HEK293 (cell line): ENCODE measurements at regions not wholly inside any gene's neighbourhood (a gene's known extent, or its start where the extent isn't known, plus 50 kb on each side); places are given as distances from the start of the nearest gene placed in this dataset.
A peak's percentile ranks its signal among the peaks of the same experiment; 100 is the strongest.

ENCODE experiments used
- CTCF ChIA-PET: fragments of 350-600 bp; formaldehyde crosslinking; extraction: SDS; loops from one replicate; lab custom pipeline; 2021; ENCODE audit warnings: antibody characterized with exemption; lab: Yijun Ruan, JAX
- POLR2A ChIA-PET: fragments of 300-600 bp; formaldehyde crosslinking; extraction: SDS; loops from one replicate; lab custom pipeline; 2020; ENCODE audit warnings: antibody characterized with exemption, inconsistent platforms; lab: Yijun Ruan, JAX
- H3K27ac ChIP-seq: fragments of 200-500 bp; sonication (Bioruptor generic); 2 replicates; pipeline ENCODE4 v1.5.1; 2014; ENCODE audit warnings: low read depth, low read length, control low read depth, inconsistent platforms; ENCODE audit errors: extremely low read depth
- H3K36me3 ChIP-seq, 2 experiments: fragments of 200-500 bp in 1 of 2; sonication (Bioruptor generic) in 1 of 2; 1 replicate in 1 of 2; 2 replicates in 1 of 2; pipeline ENCODE4 v1.5.1; 2014 to 2017; ENCODE audit warnings: inconsistent platforms in 2 of 2, low read length in 2 of 2; ENCODE audit not compliant: control insufficient read depth in 2 of 2, insufficient read depth in 1 of 2
- H3K4me1 ChIP-seq: fragments of 200-500 bp; sonication (Bioruptor generic); 2 replicates; pipeline ENCODE4 v1.5.1; 2014; ENCODE audit warnings: mild to moderate bottlenecking, low read length, inconsistent platforms; ENCODE audit not compliant: control insufficient read depth, insufficient read depth
- H3K4me3 ChIP-seq: 2 replicates; pipeline ENCODE4 v1.5.1; 2011; ENCODE audit warnings: low read depth, mild to moderate bottlenecking, control low read depth, low read length, moderate library complexity
- H3K9me3 ChIP-seq: fragments of 200-500 bp; sonication (Bioruptor generic); 2 replicates; pipeline ENCODE4 v1.5.1; 2014; ENCODE audit warnings: low read depth, low read length, inconsistent platforms; ENCODE audit not compliant: control insufficient read depth, insufficient read depth
- EGR2 ChIP-seq: fragments of 450-650 bp; formaldehyde crosslinking; IDR thresholded peaks from 2 replicates; pipeline ENCODE4 v1.5.1; 2016; ENCODE audit warnings: low read depth, missing biosample characterization, missing genetic modification characterization
- FEZF1 ChIP-seq: fragments of 450-650 bp; formaldehyde crosslinking; IDR thresholded peaks from 2 replicates; pipeline ENCODE4 v1.5.1; 2016; ENCODE audit warnings: missing biosample characterization, missing genetic modification characterization
- MYNN ChIP-seq: fragments of 450-650 bp; formaldehyde crosslinking; IDR thresholded peaks from 2 replicates; pipeline ENCODE4 v1.5.1; 2016; ENCODE audit warnings: missing biosample characterization, missing genetic modification characterization, borderline replicate concordance
- PRDM1 ChIP-seq: fragments of 450-650 bp; formaldehyde crosslinking; IDR thresholded peaks from 2 replicates; pipeline ENCODE4; 2016; ENCODE audit warnings: missing biosample characterization, missing genetic modification characterization
- SP3 ChIP-seq: fragments of 450-650 bp; formaldehyde crosslinking; IDR thresholded peaks from 2 replicates; pipeline ENCODE4 v1.5.1; 2016; ENCODE audit warnings: missing biosample characterization, missing genetic modification characterization
- ZBTB17 ChIP-seq: fragments of 450-650 bp; formaldehyde crosslinking; IDR thresholded peaks from 2 replicates; pipeline ENCODE4 v1.5.1; 2016; ENCODE audit warnings: missing biosample characterization, missing genetic modification characterization
- ZBTB26 ChIP-seq: fragments of 450-650 bp; formaldehyde crosslinking; optimal IDR thresholded peaks from 2 replicates; pipeline ENCODE3; 2016; ENCODE audit warnings: missing biosample characterization, mild to moderate bottlenecking, missing genetic modification characterization
- ZEB2 ChIP-seq: fragments of 450-650 bp; formaldehyde crosslinking; IDR thresholded peaks from 2 replicates; pipeline ENCODE4 v1.5.1; 2016; ENCODE audit warnings: missing biosample characterization, missing genetic modification characterization
- ZNF248 ChIP-seq: fragments of 450-650 bp; formaldehyde crosslinking; IDR thresholded peaks from 2 replicates; pipeline ENCODE4 v1.5.1; 2017; ENCODE audit warnings: missing biosample characterization, missing genetic modification characterization
- ZNF324 ChIP-seq: fragments of 450-650 bp; formaldehyde crosslinking; IDR thresholded peaks from 2 replicates; pipeline ENCODE4 v1.5.1; 2016; ENCODE audit warnings: missing biosample characterization, missing genetic modification characterization
- ZNF366 ChIP-seq: fragments of 450-650 bp; formaldehyde crosslinking; conservative IDR thresholded peaks from 2 replicates; pipeline ENCODE4 v1.5.1; 2016; ENCODE audit warnings: missing biosample characterization, missing genetic modification characterization
- ZNF37A ChIP-seq: fragments of 450-650 bp; IDR thresholded peaks from 2 replicates; pipeline ENCODE4 v1.5.1; 2018; ENCODE audit warnings: missing biosample characterization, missing genetic modification characterization
- ZNF423 ChIP-seq: fragments of 450-650 bp; formaldehyde crosslinking; IDR thresholded peaks from 2 replicates; pipeline ENCODE4 v1.5.1; 2016; ENCODE audit warnings: missing biosample characterization, missing genetic modification characterization
- ZNF514 ChIP-seq: fragments of 450-650 bp; formaldehyde crosslinking; IDR thresholded peaks from 2 replicates; pipeline ENCODE4 v1.5.1; 2016; ENCODE audit warnings: missing biosample characterization, missing genetic modification characterization
- ZNF521 ChIP-seq: fragments of 450-650 bp; formaldehyde crosslinking; IDR thresholded peaks from 2 replicates; pipeline ENCODE4 v1.5.1; 2017; ENCODE audit warnings: missing biosample characterization, mild to moderate bottlenecking, missing genetic modification characterization
- ZNF747 ChIP-seq: fragments of 450-650 bp; formaldehyde crosslinking; IDR thresholded peaks from 2 replicates; pipeline ENCODE4 v1.5.1; 2016; ENCODE audit warnings: missing biosample characterization, missing genetic modification characterization
- ZNF776 ChIP-seq: fragments of 450-650 bp; formaldehyde crosslinking; IDR thresholded peaks from 2 replicates; pipeline ENCODE4 v1.5.0; 2017; ENCODE audit warnings: missing biosample characterization, missing genetic modification characterization, borderline replicate concordance
- TF ChIP-seq, protein P1 (sequence below): sonication (generic); formaldehyde crosslinking; IDR thresholded peaks from 2 replicates; pipeline ENCODE4 v1.8.1; 2022; ENCODE audit warnings: mild to moderate bottlenecking, moderate library complexity, missing genetic modification reagents
- TF ChIP-seq, protein P2 (sequence below): fragments of 450-650 bp; formaldehyde crosslinking; conservative IDR thresholded peaks from 2 replicates; pipeline ENCODE4 v1.5.1; 2016; ENCODE audit warnings: low read depth, missing biosample characterization, missing genetic modification characterization

- H3K9me3 ChIP-seq: no peaks in the 10 kb centered on the region
- POLR2A ChIA-PET: no interaction called here
- H3K27ac ChIP-seq: no peak overlapping the region
- H3K4me1 ChIP-seq: no peaks in the 10 kb centered on the region
- no peaks in the 10 kb centered on the region for H3K36me3 ChIP-seq
- no peak for TF ChIP-seq ZNF324 (tag by site-specific recombination)
- TF ChIP-seq ZNF248 (tag by site-specific recombination): no peak
- no peak for TF ChIP-seq ZNF514 (tag by site-specific recombination)
- no peak for TF ChIP-seq SP3 (tag by site-specific recombination)
- TF ChIP-seq, protein P1, sequence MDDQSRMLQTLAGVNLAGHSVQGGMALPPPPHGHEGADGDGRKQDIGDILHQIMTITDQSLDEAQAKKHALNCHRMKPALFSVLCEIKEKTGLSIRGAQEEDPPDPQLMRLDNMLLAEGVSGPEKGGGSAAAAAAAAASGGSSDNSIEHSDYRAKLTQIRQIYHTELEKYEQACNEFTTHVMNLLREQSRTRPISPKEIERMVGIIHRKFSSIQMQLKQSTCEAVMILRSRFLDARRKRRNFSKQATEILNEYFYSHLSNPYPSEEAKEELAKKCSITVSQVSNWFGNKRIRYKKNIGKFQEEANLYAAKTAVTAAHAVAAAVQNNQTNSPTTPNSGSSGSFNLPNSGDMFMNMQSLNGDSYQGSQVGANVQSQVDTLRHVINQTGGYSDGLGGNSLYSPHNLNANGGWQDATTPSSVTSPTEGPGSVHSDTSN (CRISPR knock-in tag): no peak
- TF ChIP-seq, protein P2, sequence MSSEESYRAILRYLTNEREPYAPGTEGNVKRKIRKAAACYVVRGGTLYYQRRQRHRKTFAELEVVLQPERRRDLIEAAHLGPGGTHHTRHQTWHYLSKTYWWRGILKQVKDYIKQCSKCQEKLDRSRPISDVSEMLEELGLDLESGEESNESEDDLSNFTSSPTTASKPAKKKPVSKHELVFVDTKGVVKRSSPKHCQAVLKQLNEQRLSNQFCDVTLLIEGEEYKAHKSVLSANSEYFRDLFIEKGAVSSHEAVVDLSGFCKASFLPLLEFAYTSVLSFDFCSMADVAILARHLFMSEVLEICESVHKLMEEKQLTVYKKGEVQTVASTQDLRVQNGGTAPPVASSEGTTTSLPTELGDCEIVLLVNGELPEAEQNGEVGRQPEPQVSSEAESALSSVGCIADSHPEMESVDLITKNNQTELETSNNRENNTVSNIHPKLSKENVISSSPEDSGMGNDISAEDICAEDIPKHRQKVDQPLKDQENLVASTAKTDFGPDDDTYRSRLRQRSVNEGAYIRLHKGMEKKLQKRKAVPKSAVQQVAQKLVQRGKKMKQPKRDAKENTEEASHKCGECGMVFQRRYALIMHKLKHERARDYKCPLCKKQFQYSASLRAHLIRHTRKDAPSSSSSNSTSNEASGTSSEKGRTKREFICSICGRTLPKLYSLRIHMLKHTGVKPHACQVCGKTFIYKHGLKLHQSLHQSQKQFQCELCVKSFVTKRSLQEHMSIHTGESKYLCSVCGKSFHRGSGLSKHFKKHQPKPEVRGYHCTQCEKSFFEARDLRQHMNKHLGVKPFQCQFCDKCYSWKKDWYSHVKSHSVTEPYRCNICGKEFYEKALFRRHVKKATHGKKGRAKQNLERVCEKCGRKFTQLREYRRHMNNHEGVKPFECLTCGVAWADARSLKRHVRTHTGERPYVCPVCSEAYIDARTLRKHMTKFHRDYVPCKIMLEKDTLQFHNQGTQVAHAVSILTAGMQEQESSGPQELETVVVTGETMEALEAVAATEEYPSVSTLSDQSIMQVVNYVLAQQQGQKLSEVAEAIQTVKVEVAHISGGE (tag by site-specific recombination): no peak
- TF ChIP-seq EGR2 (tag by site-specific recombination): no peak
- no peak for TF ChIP-seq ZBTB26 (tag by site-specific recombination)
- no peak for TF ChIP-seq ZNF37A (tag by site-specific recombination)
- TF ChIP-seq ZNF521 (tag by site-specific recombination): no peak
- TF ChIP-seq ZNF423 (tag by site-specific recombination): no peak
- no peak for TF ChIP-seq ZEB2
- no peak for TF ChIP-seq PRDM1
- no peak for TF ChIP-seq ZNF776 (tag by site-specific recombination)
- TF ChIP-seq ZNF747 (tag by site-specific recombination): no peak
- no peak for TF ChIP-seq FEZF1 (tag by site-specific recombination)
- no peak for TF ChIP-seq MYNN (tag by site-specific recombination)
- no peak overlapping the region for H3K4me3 ChIP-seq
- CTCF ChIA-PET: no interaction called here
Observed at GRCh38 chrX:774536-774935, 143.9 kb downstream of the SHOX start.

DNA sequence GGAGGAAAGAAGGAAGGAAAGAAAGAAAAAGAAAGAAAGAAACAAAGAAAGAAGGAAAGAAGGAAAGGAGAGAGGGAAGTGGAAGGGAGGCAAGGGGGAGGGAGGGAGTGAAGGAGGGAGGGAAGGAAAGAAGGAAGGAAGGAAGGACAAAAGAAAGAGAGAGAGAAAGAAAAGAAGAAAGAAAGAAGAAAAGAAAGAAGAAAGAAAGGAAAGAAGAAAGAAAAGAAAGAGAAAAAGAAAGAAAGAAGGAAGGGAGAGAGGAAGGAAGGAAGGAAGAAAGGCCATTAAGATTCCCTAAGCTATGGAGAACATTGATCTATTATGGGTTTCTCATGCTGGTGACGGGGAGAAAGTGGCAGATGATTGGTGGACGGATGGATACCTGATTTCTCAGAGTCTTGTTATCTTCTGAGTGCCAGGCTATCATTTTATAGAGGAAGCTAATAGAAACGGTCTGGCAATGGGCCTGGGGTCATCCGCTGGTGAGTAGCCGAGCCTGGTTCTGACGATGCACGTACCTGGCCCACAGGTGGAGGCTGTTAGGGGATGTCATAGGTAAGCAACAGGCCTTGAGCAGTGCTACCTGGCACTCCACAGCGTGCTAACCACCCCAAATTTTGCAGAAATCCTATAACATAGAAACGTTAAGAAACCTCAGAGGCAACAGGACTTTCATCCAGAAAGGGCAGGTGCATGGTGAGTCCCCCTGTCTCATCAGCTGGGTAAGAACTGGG, 142.9 kb downstream of the SHOX start:
- ChIA-PET CTCF (no interaction called here), POLR2A (no interaction called here)
- H3K4me3 ChIP-seq: no peak overlapping the region
- no peaks in the 10 kb centered on the region for H3K4me1 ChIP-seq
- no peak overlapping the region for H3K27ac ChIP-seq
- no peaks in the 10 kb centered on the region for H3K36me3 ChIP-seq
- no peaks in the 10 kb centered on the region for H3K9me3 ChIP-seq
- TF ChIP-seq ZNF366 (tag by site-specific recombination) (peak; percentile 72), ZBTB17 (tag by site-specific recombination) (no peak)
- TF ChIP-seq, all 188 proteins: peak for 1
